SK-N-SH treated with all-trans-retinoic acid at 6 μM for 48 hours (cell line): ENCODE measurements at regions not wholly inside any gene's neighbourhood (a gene's known extent, or its start where the extent isn't known, plus 50 kb on each side); places are given as distances from the start of the nearest gene placed in this dataset.

Experiments used
- ATAC-seq: fragments of 200-7000 bp; cut with Tn5 transposase; 3 replicates; pipeline ENCODE4 v1.9.1; 2020; ENCODE audit warnings: mild to moderate bottlenecking, moderate library complexity
- ARNTL ChIP-seq: fragments of 450-650 bp; formaldehyde crosslinking; IDR thresholded peaks from 2 replicates; pipeline ENCODE4 v1.5.0; 2020; ENCODE audit warnings: low read depth, mild to moderate bottlenecking, moderate library complexity, borderline replicate concordance
- BACH2 ChIP-seq: fragments of 250-450 bp; sonication (Bioruptor Pico); IDR thresholded peaks from 2 replicates; pipeline ENCODE4 v1.9.0; 2021; ENCODE audit warnings: mild to moderate bottlenecking, borderline replicate concordance
- CSDC2 ChIP-seq: fragments of 250-450 bp; sonication (Bioruptor Pico); IDR thresholded peaks from 2 replicates; pipeline ENCODE4 v1.5.0; 2020; ENCODE audit warnings: mild to moderate bottlenecking, moderate library complexity
- ESRRG ChIP-seq: fragments of 250-450 bp; sonication (Bioruptor Pico); IDR thresholded peaks from 2 replicates; pipeline ENCODE4 v1.6.1; 2021; ENCODE audit warnings: mild to moderate bottlenecking
- GLIS3 ChIP-seq: fragments of 250-450 bp; sonication (Bioruptor Pico); IDR thresholded peaks from 2 replicates; pipeline ENCODE4 v1.5.0; 2020; ENCODE audit warnings: mild to moderate bottlenecking, moderate library complexity
- ISL1 ChIP-seq: fragments of 250-450 bp; sonication (Bioruptor Pico); IDR thresholded peaks from 2 replicates; pipeline ENCODE4 v2.1.2; 2022; ENCODE audit warnings: mild to moderate bottlenecking, moderate library complexity
- OSR1 ChIP-seq: fragments of 250-450 bp; sonication (Bioruptor Pico); IDR thresholded peaks from 2 replicates; pipeline ENCODE4 v1.8.0; 2022; ENCODE audit warnings: moderate library complexity, mild to moderate bottlenecking, inconsistent platforms
- PPARA ChIP-seq: fragments of 250-450 bp; sonication (Bioruptor Pico); IDR thresholded peaks from 2 replicates; pipeline ENCODE4 v1.5.0; 2020; ENCODE audit warnings: mild to moderate bottlenecking, borderline replicate concordance
- RARB ChIP-seq: fragments of 250-450 bp; sonication (Bioruptor Pico); IDR thresholded peaks from 2 replicates; pipeline ENCODE4 v1.8.0; 2021; ENCODE audit warnings: mild to moderate bottlenecking, moderate library complexity
- SNAI2 ChIP-seq: fragments of 250-450 bp; sonication (Bioruptor Pico); IDR thresholded peaks from 2 replicates; pipeline ENCODE4 v1.5.0; 2020; ENCODE audit warnings: mild to moderate bottlenecking, moderate library complexity
- TCF4 ChIP-seq: fragments of 250-450 bp; sonication (Bioruptor Pico); IDR thresholded peaks from 2 replicates; pipeline ENCODE4 v1.8.0; 2021; ENCODE audit warnings: mild to moderate bottlenecking, moderate library complexity, borderline replicate concordance
- TOX ChIP-seq: fragments of 250-450 bp; sonication (Bioruptor Pico); IDR thresholded peaks from 2 replicates; pipeline ENCODE4 v1.8.0; 2021; ENCODE audit warnings: mild to moderate bottlenecking, moderate library complexity, borderline replicate concordance
- ZC3H10 ChIP-seq: fragments of 250-450 bp; sonication (Bioruptor Pico); IDR thresholded peaks from 2 replicates; pipeline ENCODE4 v1.5.1; 2021; ENCODE audit warnings: mild to moderate bottlenecking, moderate library complexity
- ZFP3 ChIP-seq: fragments of 250-450 bp; sonication (Bioruptor Pico); IDR thresholded peaks from 2 replicates; pipeline ENCODE4 v1.5.0; 2020; ENCODE audit warnings: mild to moderate bottlenecking, moderate library complexity
- ZFP30 ChIP-seq: fragments of 450-650 bp; formaldehyde crosslinking; IDR thresholded peaks from 2 replicates; pipeline ENCODE4 v1.5.0; 2022; ENCODE audit warnings: mild to moderate bottlenecking, moderate library complexity
- ZNF565 ChIP-seq: fragments of 450-650 bp; formaldehyde crosslinking; conservative IDR thresholded peaks from 2 replicates; pipeline ENCODE4 v1.5.0; 2020; ENCODE audit warnings: low read depth, mild to moderate bottlenecking, moderate library complexity
- ZNF70 ChIP-seq: fragments of 450-650 bp; formaldehyde crosslinking; IDR thresholded peaks from 2 replicates; pipeline ENCODE4 v1.5.0; 2020; ENCODE audit warnings: mild to moderate bottlenecking, moderate library complexity
- ZNF8 ChIP-seq: fragments of 450-650 bp; formaldehyde crosslinking; IDR thresholded peaks from 2 replicates; pipeline ENCODE4 v1.5.0; 2020; ENCODE audit warnings: mild to moderate bottlenecking, moderate library complexity
- TF ChIP-seq, protein P1 (sequence below): fragments of 250-450 bp; sonication (Bioruptor Pico); IDR thresholded peaks from 2 replicates; pipeline ENCODE4 v1.8.0; 2021; ENCODE audit warnings: low read depth, mild to moderate bottlenecking, moderate library complexity, borderline replicate concordance
- TF ChIP-seq, protein P2 (sequence below): fragments of 250-450 bp; sonication (Bioruptor Pico); IDR thresholded peaks from 2 replicates; pipeline ENCODE4 v1.5.1; 2021; ENCODE audit warnings: mild to moderate bottlenecking, moderate library complexity
- TF ChIP-seq, protein P3 (sequence below): fragments of 250-450 bp; sonication (Bioruptor Pico); IDR thresholded peaks from 2 replicates; pipeline ENCODE4 v1.8.0; 2020; ENCODE audit warnings: mild to moderate bottlenecking, moderate library complexity, borderline replicate concordance
- TF ChIP-seq, protein P4 (sequence below): fragments of 250-450 bp; sonication (Bioruptor Pico); IDR thresholded peaks from 2 replicates; pipeline ENCODE4 v1.5.0; 2020; ENCODE audit warnings: mild to moderate bottlenecking, moderate library complexity
- TF ChIP-seq, protein P5 (sequence below): fragments of 250-450 bp; sonication (Bioruptor Pico); IDR thresholded peaks from 2 replicates; pipeline ENCODE4 v1.5.1; 2020; ENCODE audit warnings: low read depth, mild to moderate bottlenecking, moderate library complexity

DNA sequence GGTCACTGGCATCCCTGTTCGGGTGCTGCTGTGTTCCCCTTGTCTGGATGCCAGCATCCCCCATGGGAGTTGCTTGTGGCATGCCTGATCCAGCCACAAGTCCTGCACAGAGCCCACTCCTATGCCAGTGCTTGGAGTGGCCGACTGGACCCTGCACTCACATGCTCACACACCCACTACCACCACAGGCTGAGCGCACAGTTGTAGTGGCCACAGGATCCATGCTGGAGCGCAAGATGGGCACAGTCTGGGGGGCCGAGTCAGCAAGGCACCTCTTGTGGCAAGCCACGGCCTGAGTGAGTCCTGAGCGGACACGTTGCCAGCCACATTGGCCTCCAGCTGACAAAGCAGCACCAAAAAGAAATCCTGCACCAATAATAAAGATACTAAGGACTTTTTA is 661.6 kb upstream of the TMPRSS15 start:
- no peak for ATAC-seq
- TF ChIP-seq, protein P1, sequence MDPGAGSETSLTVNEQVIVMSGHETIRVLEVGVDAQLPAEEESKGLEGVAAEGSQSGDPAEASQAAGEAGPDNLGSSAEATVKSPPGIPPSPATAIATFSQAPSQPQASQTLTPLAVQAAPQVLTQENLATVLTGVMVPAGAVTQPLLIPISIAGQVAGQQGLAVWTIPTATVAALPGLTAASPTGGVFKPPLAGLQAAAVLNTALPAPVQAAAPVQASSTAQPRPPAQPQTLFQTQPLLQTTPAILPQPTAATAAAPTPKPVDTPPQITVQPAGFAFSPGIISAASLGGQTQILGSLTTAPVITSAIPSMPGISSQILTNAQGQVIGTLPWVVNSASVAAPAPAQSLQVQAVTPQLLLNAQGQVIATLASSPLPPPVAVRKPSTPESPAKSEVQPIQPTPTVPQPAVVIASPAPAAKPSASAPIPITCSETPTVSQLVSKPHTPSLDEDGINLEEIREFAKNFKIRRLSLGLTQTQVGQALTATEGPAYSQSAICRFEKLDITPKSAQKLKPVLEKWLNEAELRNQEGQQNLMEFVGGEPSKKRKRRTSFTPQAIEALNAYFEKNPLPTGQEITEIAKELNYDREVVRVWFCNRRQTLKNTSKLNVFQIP (CRISPR knock-in tag), result no peak
- TF ChIP-seq, protein P2, sequence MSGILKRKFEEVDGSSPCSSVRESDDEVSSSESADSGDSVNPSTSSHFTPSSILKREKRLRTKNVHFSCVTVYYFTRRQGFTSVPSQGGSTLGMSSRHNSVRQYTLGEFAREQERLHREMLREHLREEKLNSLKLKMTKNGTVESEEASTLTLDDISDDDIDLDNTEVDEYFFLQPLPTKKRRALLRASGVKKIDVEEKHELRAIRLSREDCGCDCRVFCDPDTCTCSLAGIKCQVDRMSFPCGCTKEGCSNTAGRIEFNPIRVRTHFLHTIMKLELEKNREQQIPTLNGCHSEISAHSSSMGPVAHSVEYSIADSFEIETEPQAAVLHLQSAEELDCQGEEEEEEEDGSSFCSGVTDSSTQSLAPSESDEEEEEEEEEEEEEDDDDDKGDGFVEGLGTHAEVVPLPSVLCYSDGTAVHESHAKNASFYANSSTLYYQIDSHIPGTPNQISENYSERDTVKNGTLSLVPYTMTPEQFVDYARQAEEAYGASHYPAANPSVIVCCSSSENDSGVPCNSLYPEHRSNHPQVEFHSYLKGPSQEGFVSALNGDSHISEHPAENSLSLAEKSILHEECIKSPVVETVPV (CRISPR knock-in tag), result no peak
- TF ChIP-seq OSR1 (CRISPR knock-in tag) (no peak), ZNF565 (CRISPR knock-in tag) (no peak), ZNF8 (CRISPR knock-in tag) (no peak), GLIS3 (CRISPR knock-in tag) (no peak), ZC3H10 (CRISPR knock-in tag) (no peak), TCF4 (CRISPR knock-in tag) (no peak), ZFP3 (CRISPR knock-in tag) (no peak), SNAI2 (CRISPR knock-in tag) (no peak), PPARA (no peak), BACH2 (no peak), RARB (CRISPR knock-in tag) (no peak), CSDC2 (CRISPR knock-in tag) (no peak), ZFP30 (CRISPR knock-in tag) (no peak)
- TF ChIP-seq, protein P3, sequence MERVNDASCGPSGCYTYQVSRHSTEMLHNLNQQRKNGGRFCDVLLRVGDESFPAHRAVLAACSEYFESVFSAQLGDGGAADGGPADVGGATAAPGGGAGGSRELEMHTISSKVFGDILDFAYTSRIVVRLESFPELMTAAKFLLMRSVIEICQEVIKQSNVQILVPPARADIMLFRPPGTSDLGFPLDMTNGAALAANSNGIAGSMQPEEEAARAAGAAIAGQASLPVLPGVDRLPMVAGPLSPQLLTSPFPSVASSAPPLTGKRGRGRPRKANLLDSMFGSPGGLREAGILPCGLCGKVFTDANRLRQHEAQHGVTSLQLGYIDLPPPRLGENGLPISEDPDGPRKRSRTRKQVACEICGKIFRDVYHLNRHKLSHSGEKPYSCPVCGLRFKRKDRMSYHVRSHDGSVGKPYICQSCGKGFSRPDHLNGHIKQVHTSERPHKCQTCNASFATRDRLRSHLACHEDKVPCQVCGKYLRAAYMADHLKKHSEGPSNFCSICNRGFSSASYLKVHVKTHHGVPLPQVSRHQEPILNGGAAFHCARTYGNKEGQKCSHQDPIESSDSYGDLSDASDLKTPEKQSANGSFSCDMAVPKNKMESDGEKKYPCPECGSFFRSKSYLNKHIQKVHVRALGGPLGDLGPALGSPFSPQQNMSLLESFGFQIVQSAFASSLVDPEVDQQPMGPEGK (CRISPR knock-in tag), result no peak
- TF ChIP-seq, protein P4, sequence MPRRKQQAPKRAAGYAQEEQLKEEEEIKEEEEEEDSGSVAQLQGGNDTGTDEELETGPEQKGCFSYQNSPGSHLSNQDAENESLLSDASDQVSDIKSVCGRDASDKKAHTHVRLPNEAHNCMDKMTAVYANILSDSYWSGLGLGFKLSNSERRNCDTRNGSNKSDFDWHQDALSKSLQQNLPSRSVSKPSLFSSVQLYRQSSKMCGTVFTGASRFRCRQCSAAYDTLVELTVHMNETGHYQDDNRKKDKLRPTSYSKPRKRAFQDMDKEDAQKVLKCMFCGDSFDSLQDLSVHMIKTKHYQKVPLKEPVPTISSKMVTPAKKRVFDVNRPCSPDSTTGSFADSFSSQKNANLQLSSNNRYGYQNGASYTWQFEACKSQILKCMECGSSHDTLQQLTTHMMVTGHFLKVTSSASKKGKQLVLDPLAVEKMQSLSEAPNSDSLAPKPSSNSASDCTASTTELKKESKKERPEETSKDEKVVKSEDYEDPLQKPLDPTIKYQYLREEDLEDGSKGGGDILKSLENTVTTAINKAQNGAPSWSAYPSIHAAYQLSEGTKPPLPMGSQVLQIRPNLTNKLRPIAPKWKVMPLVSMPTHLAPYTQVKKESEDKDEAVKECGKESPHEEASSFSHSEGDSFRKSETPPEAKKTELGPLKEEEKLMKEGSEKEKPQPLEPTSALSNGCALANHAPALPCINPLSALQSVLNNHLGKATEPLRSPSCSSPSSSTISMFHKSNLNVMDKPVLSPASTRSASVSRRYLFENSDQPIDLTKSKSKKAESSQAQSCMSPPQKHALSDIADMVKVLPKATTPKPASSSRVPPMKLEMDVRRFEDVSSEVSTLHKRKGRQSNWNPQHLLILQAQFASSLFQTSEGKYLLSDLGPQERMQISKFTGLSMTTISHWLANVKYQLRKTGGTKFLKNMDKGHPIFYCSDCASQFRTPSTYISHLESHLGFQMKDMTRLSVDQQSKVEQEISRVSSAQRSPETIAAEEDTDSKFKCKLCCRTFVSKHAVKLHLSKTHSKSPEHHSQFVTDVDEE (CRISPR knock-in tag), result no peak

DNA sequence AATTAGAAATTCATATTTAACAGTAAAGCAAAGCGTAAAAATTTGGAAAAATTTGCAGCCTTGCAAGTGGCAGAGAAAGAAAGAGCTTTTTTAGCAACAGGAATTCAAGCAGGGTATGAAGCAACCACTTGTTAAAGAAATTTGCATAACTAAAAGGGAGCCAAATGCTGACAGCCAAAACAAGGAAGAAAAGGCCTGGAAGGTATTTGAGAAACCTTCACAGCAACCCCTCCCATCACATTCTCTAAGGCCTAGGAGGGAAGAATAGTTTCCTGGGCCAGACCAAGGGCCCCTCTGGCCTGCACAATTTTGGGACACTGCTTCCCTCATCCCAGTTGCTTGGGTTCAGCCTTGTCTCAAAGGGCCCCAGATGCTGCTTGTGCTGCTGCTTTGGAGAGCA is 672.4 kb upstream of the TMPRSS15 start:
- no peak for ATAC-seq

More for the DNA sequence above, 672.4 kb upstream of the TMPRSS15 start:
- no peak for TF ChIP-seq OSR1 (CRISPR knock-in tag)
- TF ChIP-seq, protein P3 (CRISPR knock-in tag), result no peak
- no peak for TF ChIP-seq TCF4 (CRISPR knock-in tag)
- no peak for TF ChIP-seq PPARA
- no peak for TF ChIP-seq RARB (CRISPR knock-in tag)
- TF ChIP-seq ZNF565 (CRISPR knock-in tag), result no peak
- TF ChIP-seq ISL1, result no peak
- TF ChIP-seq, protein P2 (CRISPR knock-in tag), result no peak
- TF ChIP-seq, protein P5, sequence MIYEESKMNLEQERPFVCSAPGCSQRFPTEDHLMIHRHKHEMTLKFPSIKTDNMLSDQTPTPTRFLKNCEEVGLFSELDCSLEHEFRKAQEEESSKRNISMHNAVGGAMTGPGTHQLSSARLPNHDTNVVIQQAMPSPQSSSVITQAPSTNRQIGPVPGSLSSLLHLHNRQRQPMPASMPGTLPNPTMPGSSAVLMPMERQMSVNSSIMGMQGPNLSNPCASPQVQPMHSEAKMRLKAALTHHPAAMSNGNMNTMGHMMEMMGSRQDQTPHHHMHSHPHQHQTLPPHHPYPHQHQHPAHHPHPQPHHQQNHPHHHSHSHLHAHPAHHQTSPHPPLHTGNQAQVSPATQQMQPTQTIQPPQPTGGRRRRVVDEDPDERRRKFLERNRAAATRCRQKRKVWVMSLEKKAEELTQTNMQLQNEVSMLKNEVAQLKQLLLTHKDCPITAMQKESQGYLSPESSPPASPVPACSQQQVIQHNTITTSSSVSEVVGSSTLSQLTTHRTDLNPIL (CRISPR knock-in tag), result no peak
- TF ChIP-seq ARNTL, result no peak
- TF ChIP-seq ZFP3 (CRISPR knock-in tag), result no peak
- TF ChIP-seq TOX (CRISPR knock-in tag), result no peak
- TF ChIP-seq ZNF70 (CRISPR knock-in tag), result no peak
- no peak for TF ChIP-seq ESRRG (CRISPR knock-in tag)
- no peak for TF ChIP-seq ZC3H10 (CRISPR knock-in tag)
- no peak for TF ChIP-seq GLIS3 (CRISPR knock-in tag)
- TF ChIP-seq, protein P1 (CRISPR knock-in tag), result no peak
